ENCODE measurements at regions not wholly inside any gene's neighbourhood (a gene's known extent, or its start where the extent isn't known, plus 50 kb on each side); places are given as distances from the start of the nearest gene placed in this dataset.
"Not testable (repeated sequence)": the region's sequence is repeated elsewhere in the genome, so short reads cannot be mapped to it uniquely, and the experiment has no call there.

GRCh38 chr2:156999661-157000060, 257.8 kb upstream of the GALNT5 start:
- Mint-ChIP-seq H3K4me1 (ENCODE audit: low read depth) (no peaks in the 10 kb centered on the region), H3K27me3 (ENCODE audit: low read depth) (no peaks in the 10 kb centered on the region), H3K27ac (no peak overlapping the region), H3K9me3 (ENCODE audit: insufficient read depth) (no peaks in the 10 kb centered on the region), H3K4me3 (no peak overlapping the region), H3K36me3 (ENCODE audit: low read depth) (no peaks in the 10 kb centered on the region)
- POLR2A ChIA-PET, result no interaction called here
- CTCF ChIA-PET, result no interaction called here
- ATAC-seq (no peak), DNase-seq (no peak)

DNA sequence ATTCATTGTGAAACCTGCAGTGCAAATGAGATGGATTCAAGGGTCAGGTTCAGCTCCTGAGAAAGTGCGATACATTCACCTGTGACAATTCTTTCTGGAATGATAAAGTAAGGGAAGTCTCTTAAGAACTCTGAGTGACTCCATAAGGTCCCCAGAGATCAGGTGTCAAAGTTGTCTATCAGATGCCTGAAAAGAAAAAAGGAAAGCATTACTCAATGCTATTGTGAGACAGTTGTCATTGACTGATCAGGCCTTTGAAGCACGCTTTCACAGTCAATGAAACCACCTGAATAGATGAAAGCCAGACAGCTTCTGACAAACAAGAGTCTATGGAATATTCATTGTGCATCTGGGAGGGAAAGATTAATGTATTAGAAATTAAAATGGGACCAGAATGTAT, 252.7 kb upstream of the GALNT5 start:
- Mint-ChIP-seq H3K4me1 (ENCODE audit: low read depth) (no peaks in the 10 kb centered on the region), H3K27ac (no peak overlapping the region), H3K27me3 (ENCODE audit: low read depth) (no peaks in the 10 kb centered on the region), H3K36me3 (ENCODE audit: low read depth) (no peaks in the 10 kb centered on the region), H3K4me3 (no peak overlapping the region), H3K9me3 (ENCODE audit: insufficient read depth) (no peaks in the 10 kb centered on the region)
- no peak for DNase-seq
- no peak for ATAC-seq
- POLR2A ChIA-PET, result no interaction called here
- CTCF ChIA-PET, result no interaction called here

DNA sequence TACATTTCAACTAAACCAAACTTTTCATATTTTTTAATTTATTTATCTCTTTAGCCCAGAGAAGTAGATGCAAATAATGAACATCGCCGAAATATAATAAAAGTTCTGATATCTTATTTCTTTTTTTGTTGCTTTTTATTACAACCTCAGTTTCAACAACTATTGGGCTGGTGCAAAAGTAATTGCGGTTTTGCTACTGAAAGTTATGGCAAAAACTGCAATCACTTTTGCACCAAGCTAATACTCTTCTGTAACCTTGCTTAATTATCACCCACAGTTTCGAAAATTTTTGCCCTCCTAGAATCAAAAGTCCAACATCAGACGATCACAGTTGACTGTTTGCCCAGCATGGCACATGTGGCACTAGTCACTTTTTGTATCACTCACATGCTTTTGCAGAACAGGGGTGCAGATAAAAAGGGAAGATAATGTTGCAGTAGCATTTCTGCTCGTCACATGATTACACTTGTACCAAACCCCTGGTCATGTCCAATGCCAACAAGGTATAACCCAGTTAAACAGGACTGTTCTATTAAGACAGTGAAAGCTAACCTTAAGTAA, 242.4 kb upstream of the GALNT5 start:
- ATAC-seq, result no peak
- no peak for DNase-seq
- Mint-ChIP-seq H3K9me3 (ENCODE audit: insufficient read depth) (no peaks in the 10 kb centered on the region), H3K36me3 (ENCODE audit: low read depth) (no peaks in the 10 kb centered on the region), H3K27ac (no peak overlapping the region), H3K4me3 (no peak overlapping the region), H3K4me1 (ENCODE audit: low read depth) (no peaks in the 10 kb centered on the region), H3K27me3 (ENCODE audit: low read depth) (no peaks in the 10 kb centered on the region)
- POLR2A ChIA-PET, result no interaction called here
- CTCF ChIA-PET, result no interaction called here

DNA sequence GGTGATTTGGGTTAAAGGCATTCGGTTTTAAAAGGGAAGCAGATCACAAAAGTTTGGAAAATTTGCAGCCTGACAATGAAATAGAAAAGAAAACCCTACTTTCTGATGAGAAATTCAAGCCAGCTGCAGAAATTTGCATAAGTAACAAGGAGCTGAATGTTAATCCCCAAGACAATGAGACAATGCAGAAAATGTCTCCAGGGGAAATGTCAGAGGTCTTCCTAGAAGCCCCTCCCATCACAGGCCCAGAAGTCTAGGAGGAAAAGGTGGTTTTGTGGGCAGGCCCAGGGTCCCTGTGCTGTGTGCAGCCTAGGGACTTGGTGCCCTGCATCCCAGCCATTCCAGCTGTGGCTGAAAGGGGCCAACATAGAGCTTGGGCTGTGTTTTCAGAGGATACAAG, 234.2 kb upstream of the GALNT5 start:
- H3K4me3 Mint-ChIP-seq; CTCF ChIA-PET; H3K27ac Mint-ChIP-seq; H3K27me3 Mint-ChIP-seq (ENCODE audit: low read depth); POLR2A ChIA-PET; DNase-seq; H3K36me3 Mint-ChIP-seq (ENCODE audit: low read depth); H3K4me1 Mint-ChIP-seq (ENCODE audit: low read depth); ATAC-seq; H3K9me3 Mint-ChIP-seq (ENCODE audit: insufficient read depth): not testable (repeated sequence)

DNA sequence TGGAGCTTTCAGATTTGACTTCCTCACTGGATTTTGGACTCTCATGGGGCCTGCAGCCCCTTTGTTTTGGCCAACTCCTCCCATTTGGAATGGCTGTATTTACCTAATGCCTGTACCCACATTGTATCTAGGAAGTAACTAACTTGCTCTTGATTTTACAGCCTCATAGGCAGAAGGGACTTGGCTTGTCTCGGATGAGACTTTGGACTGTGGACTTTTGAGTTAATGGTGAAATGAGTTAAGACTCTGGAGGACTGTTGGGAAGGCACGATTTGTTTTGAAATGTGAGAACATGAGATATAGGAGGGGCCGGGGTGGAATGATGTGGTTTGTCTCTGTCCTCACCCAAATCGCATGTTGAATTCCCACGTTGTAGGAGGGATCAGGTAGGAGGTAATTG, 233.4 kb upstream of the GALNT5 start:
- ATAC-seq, result no peak
- Mint-ChIP-seq H3K27ac (no peak overlapping the region), H3K4me3 (no peak overlapping the region), H3K27me3 (ENCODE audit: low read depth) (no peaks in the 10 kb centered on the region), H3K36me3 (ENCODE audit: low read depth) (no peaks in the 10 kb centered on the region), H3K9me3 (ENCODE audit: insufficient read depth) (no peaks in the 10 kb centered on the region), H3K4me1 (ENCODE audit: low read depth) (no peaks in the 10 kb centered on the region)
- DNase-seq, result no peak
- CTCF ChIA-PET, result no interaction called here
- POLR2A ChIA-PET, result no interaction called here

- H3K4me1 Mint-ChIP-seq (ENCODE audit: low read depth), result no peaks in the 10 kb centered on the region
These were observed 225.5 kb upstream of the GALNT5 start for GRCh38 chr2:157032017-157032416.

GRCh38 chr2:157036726-157037125, 220.8 kb upstream of the GALNT5 start:
- CTCF ChIA-PET, result no interaction called here
- H3K27me3 Mint-ChIP-seq (ENCODE audit: low read depth), result no peaks in the 10 kb centered on the region
- no peaks in the 10 kb centered on the region for H3K9me3 Mint-ChIP-seq (ENCODE audit: insufficient read depth)
- no peak overlapping the region for H3K4me3 Mint-ChIP-seq
- POLR2A ChIA-PET, result no interaction called here
- no peak overlapping the region for H3K27ac Mint-ChIP-seq
- DNase-seq (no peak), ATAC-seq (no peak)
- no peaks in the 10 kb centered on the region for H3K36me3 Mint-ChIP-seq (ENCODE audit: low read depth)
- no peaks in the 10 kb centered on the region for H3K4me1 Mint-ChIP-seq (ENCODE audit: low read depth)

More at GRCh38 chr2:157032017-157032416, 225.5 kb upstream of the GALNT5 start:
- ChIA-PET CTCF (no interaction called here), POLR2A (no interaction called here)
- DNase-seq (no peak), ATAC-seq (no peak)
- H3K27ac Mint-ChIP-seq, result no peak overlapping the region
- H3K9me3 Mint-ChIP-seq (ENCODE audit: insufficient read depth), result no peaks in the 10 kb centered on the region
- no peak overlapping the region for H3K4me3 Mint-ChIP-seq
- H3K27me3 Mint-ChIP-seq (ENCODE audit: low read depth), result no peaks in the 10 kb centered on the region
- H3K36me3 Mint-ChIP-seq (ENCODE audit: low read depth), result no peaks in the 10 kb centered on the region

GRCh38 chr2:157043786-157044185, 213.7 kb upstream of the GALNT5 start:
- POLR2A ChIA-PET, result no interaction called here
- no peak for ATAC-seq

DNA sequence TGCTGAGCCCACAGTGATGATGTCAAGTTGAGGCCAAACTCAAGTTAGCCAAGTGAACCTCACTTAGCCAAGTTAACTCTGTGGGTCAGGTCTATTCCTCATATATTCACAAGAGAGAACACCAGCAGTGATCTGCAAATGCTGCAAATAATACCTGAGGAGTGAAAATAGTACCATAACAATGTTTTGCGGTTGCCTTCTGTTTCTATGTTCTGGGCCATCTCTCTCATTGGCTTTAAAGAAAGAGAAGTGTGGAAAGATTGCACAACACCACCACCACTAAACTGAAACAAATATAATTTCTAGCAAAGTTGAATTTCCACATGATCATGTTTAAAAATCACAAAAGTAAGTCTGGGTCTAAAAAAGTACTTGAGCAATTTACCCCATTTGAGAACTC, 211.1 kb upstream of the GALNT5 start:
- no peaks in the 10 kb centered on the region for H3K9me3 Mint-ChIP-seq (ENCODE audit: insufficient read depth)
- H3K27me3 Mint-ChIP-seq (ENCODE audit: low read depth), result no peaks in the 10 kb centered on the region
- no peak overlapping the region for H3K27ac Mint-ChIP-seq
- no peaks in the 10 kb centered on the region for H3K4me1 Mint-ChIP-seq (ENCODE audit: low read depth)
- CTCF ChIA-PET, result no interaction called here
- DNase-seq (no peak), ATAC-seq (no peak)
- no peaks in the 10 kb centered on the region for H3K36me3 Mint-ChIP-seq (ENCODE audit: low read depth)
- H3K4me3 Mint-ChIP-seq, result no peak overlapping the region
- POLR2A ChIA-PET, result no interaction called here

More at GRCh38 chr2:157043786-157044185, 213.7 kb upstream of the GALNT5 start:
- Mint-ChIP-seq H3K4me1 (ENCODE audit: low read depth) (no peaks in the 10 kb centered on the region), H3K36me3 (ENCODE audit: low read depth) (no peaks in the 10 kb centered on the region), H3K9me3 (ENCODE audit: insufficient read depth) (no peaks in the 10 kb centered on the region), H3K4me3 (no peak overlapping the region), H3K27ac (no peak overlapping the region), H3K27me3 (ENCODE audit: low read depth) (no peaks in the 10 kb centered on the region)
- DNase-seq, result no peak
- CTCF ChIA-PET, result no interaction called here

DNA sequence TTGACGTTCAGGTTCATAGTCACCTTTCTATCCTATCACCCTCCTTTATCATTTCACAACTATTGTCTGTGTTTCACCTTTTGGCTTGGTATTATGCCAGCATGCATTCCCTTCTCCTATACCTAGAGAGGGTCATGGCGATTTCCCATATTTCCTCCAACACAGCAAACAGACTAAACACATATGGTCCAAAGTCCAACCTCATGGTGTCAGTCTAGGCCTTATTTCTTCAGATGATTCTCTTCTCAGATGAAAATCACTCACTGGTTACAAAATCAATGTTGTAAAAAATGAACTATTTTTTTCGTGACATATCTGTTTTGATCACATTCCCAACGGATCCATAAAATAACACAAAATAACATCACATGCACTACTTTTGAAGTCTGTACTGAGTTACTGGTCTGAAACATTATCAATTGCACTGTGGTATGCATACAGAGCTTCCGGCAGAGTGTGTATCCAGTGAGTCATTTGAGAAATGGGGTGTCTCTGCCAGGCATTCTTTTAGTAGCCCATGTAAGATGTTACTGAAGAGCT, 204.8 kb upstream of the GALNT5 start:
- ChIA-PET CTCF (no interaction called here), POLR2A (no interaction called here)
- DNase-seq (no peak), ATAC-seq (no peak)
- Mint-ChIP-seq H3K27ac (no peak overlapping the region), H3K9me3 (ENCODE audit: insufficient read depth) (no peaks in the 10 kb centered on the region), H3K36me3 (ENCODE audit: low read depth) (no peaks in the 10 kb centered on the region), H3K4me1 (ENCODE audit: low read depth) (no peaks in the 10 kb centered on the region), H3K27me3 (ENCODE audit: low read depth) (no peaks in the 10 kb centered on the region), H3K4me3 (no peak overlapping the region)

DNA sequence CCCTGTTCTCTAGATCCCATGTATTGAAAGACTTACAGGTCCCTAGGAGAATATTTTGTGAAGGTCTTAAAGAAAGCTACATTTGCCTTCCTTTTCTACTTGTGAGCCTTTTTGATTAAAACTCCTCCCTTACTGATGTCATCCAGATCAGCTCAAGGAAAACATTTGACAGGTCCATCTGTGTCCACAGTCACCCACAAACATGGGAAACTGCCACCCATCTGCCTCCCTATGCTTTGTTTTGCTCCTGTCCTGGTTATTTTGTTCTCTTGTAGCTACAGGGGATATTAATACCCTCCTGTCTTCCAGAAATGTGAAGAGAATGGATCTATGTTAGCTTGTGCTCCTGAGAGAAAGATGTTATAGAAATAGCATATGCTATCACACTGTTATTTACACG, 203.6 kb upstream of the GALNT5 start:
- Mint-ChIP-seq H3K27me3 (ENCODE audit: low read depth) (no peaks in the 10 kb centered on the region), H3K27ac (no peak overlapping the region), H3K4me1 (ENCODE audit: low read depth) (no peaks in the 10 kb centered on the region), H3K9me3 (ENCODE audit: insufficient read depth) (no peaks in the 10 kb centered on the region), H3K36me3 (ENCODE audit: low read depth) (no peaks in the 10 kb centered on the region), H3K4me3 (no peak overlapping the region)
- POLR2A ChIA-PET, result no interaction called here
- ATAC-seq, result no peak
- CTCF ChIA-PET, result no interaction called here
- no peak for DNase-seq

DNA sequence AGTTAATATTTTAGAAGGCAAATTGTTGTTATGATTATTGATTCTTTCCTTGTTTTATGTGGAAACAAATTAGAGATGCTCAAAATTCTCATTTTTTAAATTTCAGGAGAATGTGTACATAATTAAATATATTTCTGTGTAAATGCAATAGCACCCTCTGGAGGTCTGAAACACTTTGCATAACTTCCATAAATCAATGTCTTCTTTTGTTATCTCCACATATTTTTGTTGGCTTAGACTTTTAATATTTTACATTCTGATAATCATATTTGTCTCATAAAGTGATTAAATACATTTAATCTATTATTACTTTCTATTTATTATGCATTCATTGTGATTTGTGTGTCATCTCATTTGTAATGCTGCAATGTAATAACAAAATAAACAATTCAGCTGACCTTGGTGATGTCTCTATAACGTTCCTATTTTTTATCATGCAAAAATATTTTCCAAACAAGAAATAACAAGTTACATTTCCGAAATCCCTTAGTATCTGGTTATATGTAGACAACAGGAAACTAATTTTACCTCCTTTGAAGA, 201.8 kb upstream of the GALNT5 start:
- H3K4me3 Mint-ChIP-seq, result no peak overlapping the region
- no peak overlapping the region for H3K27ac Mint-ChIP-seq
- H3K9me3 Mint-ChIP-seq (ENCODE audit: insufficient read depth), result no peaks in the 10 kb centered on the region
- no peak for DNase-seq
- no peaks in the 10 kb centered on the region for H3K27me3 Mint-ChIP-seq (ENCODE audit: low read depth)
- H3K36me3 Mint-ChIP-seq (ENCODE audit: low read depth), result no peaks in the 10 kb centered on the region
- POLR2A ChIA-PET, result no interaction called here
- H3K4me1 Mint-ChIP-seq (ENCODE audit: low read depth), result no peaks in the 10 kb centered on the region
- ATAC-seq, result no peak
- CTCF ChIA-PET, result no interaction called here

DNA sequence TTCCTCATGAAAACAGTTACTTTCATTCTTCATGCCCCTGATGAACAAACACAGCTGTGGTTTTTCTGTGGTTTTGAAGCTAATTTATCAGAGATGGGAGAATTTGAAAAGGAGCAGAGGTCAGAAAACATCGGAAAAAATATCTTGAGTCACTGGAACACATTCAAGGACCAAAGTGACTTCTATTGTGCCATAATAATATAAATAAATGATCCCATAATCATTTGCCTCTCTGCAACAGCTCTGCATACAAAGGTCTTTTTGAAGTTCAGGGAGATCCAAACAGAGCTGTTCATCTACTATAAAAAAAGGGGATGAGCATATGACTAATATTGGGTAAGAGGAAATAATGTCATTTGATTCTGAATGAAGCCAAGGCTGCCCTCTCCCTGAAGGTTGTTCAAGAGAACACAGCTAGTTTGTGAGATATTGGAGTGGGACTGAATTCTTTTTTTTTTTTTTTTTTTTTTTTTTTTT, 201.3 kb upstream of the GALNT5 start:
- CTCF ChIA-PET, result no interaction called here
- Mint-ChIP-seq H3K36me3 (ENCODE audit: low read depth) (no peaks in the 10 kb centered on the region), H3K27ac (no peak overlapping the region), H3K9me3 (ENCODE audit: insufficient read depth) (no peaks in the 10 kb centered on the region), H3K27me3 (ENCODE audit: low read depth) (no peaks in the 10 kb centered on the region), H3K4me1 (ENCODE audit: low read depth) (no peaks in the 10 kb centered on the region), H3K4me3 (no peak overlapping the region)
- no peak for DNase-seq
- POLR2A ChIA-PET, result no interaction called here
- ATAC-seq, result no peak
